Keratinocyte (primary cell): ENCODE measurements at regions not wholly inside any gene's neighbourhood (a gene's known extent, or its start where the extent isn't known, plus 50 kb on each side); places are given as distances from the start of the nearest gene placed in this dataset.

Experiments used
- DNase-seq: peaks from one replicate; pipeline ENCODE4 v3.0.0-alpha.2; 2011; ENCODE audit warnings: low read depth, missing footprints, low spot score
- FAIRE-seq: peaks from 2 replicates; lab custom pipeline; 2011; peaks lifted over from hg19 to GRCh38; lab: Jason Lieb, UNC
- H2AFZ ChIP-seq: 2 replicates; pipeline ENCODE4 v1.6.0; 2012; ENCODE audit warnings: low read length, control low read depth, inconsistent platforms; ENCODE audit not compliant: control insufficient read depth
- H3K27ac ChIP-seq: 2 replicates; pipeline ENCODE4 v1.5.1; 2011; ENCODE audit warnings: low read length; ENCODE audit not compliant: control insufficient read depth, insufficient read depth
- H3K27me3 ChIP-seq: 3 replicates; pipeline ENCODE4 v1.6.0; 2011; ENCODE audit warnings: low read length; ENCODE audit not compliant: control insufficient read depth, insufficient read depth; ENCODE audit errors: extremely low read depth
- H3K36me3 ChIP-seq, 2 experiments: 2 replicates in 1 of 2; 3 replicates in 1 of 2; pipeline ENCODE4 v1.5.1; 2011; ENCODE audit warnings: low read length in 2 of 2, mild to moderate bottlenecking in 1 of 2; ENCODE audit not compliant: control insufficient read depth in 2 of 2, insufficient read depth in 2 of 2; ENCODE audit errors: extremely low read depth in 1 of 2
- H3K4me1 ChIP-seq: 3 replicates; pipeline ENCODE4 v1.5.1; 2011; ENCODE audit warnings: low read length; ENCODE audit not compliant: control insufficient read depth, insufficient read depth; ENCODE audit errors: extremely low read depth
- H3K4me2 ChIP-seq: 3 replicates; pipeline ENCODE4 v1.6.0; 2011; ENCODE audit warnings: low read depth, low read length; ENCODE audit not compliant: control insufficient read depth, insufficient read depth; ENCODE audit errors: extremely low read depth
- H3K4me3 ChIP-seq, 3 experiments: fragments of 200-600 bp in 1 of 3; sonication (generic) in 1 of 3; 2 replicates in 2 of 3; 3 replicates in 1 of 3; pipeline ENCODE4 v1.5.1; 2011 to 2016; ENCODE audit warnings: low read length in 3 of 3, mild to moderate bottlenecking in 3 of 3, control low read depth in 2 of 3, inconsistent platforms in 1 of 3, low read depth in 1 of 3, mixed read lengths in 1 of 3, mixed run types in 1 of 3, moderate library complexity in 1 of 3; ENCODE audit not compliant: control insufficient read depth in 2 of 3, insufficient read depth in 2 of 3; ENCODE audit errors: extremely low read depth in 1 of 3
- H3K79me2 ChIP-seq: 2 replicates; pipeline ENCODE4 v1.6.0; 2012; ENCODE audit warnings: low read length; ENCODE audit not compliant: control insufficient read depth, insufficient read depth
- H3K9ac ChIP-seq: 3 replicates; pipeline ENCODE4 v1.6.0; 2011; ENCODE audit warnings: low read length; ENCODE audit not compliant: control insufficient read depth, insufficient read depth; ENCODE audit errors: extremely low read depth
- H3K9me1 ChIP-seq: 3 replicates; pipeline ENCODE4 v1.6.0; 2011; ENCODE audit warnings: low read length; ENCODE audit not compliant: control insufficient read depth, insufficient read depth; ENCODE audit errors: extremely low read depth
- H3K9me3 ChIP-seq: 2 replicates; pipeline ENCODE4 v1.5.1; 2012; ENCODE audit warnings: low read depth, low read length; ENCODE audit not compliant: control insufficient read depth
- H4K20me1 ChIP-seq: 3 replicates; pipeline ENCODE4 v1.6.0; 2011; ENCODE audit warnings: low read length; ENCODE audit not compliant: control insufficient read depth, insufficient read depth; ENCODE audit errors: extremely low read depth
- CTCF ChIP-seq, 3 experiments: IDR thresholded peaks in 1 of 3; conservative IDR thresholded peaks in 1 of 3; optimal IDR thresholded peaks in 1 of 3; 2 replicates in 2 of 3; 3 replicates in 1 of 3; pipeline versions ENCODE3 to v1.5.1; 2011; ENCODE audit warnings: low read length in 3 of 3, mild to moderate bottlenecking in 3 of 3, moderate library complexity in 2 of 3, control low read depth in 1 of 3, inconsistent platforms in 1 of 3; ENCODE audit not compliant: insufficient read depth in 2 of 3; ENCODE audit errors: extremely low read depth in 1 of 3
- EZH2 ChIP-seq: IDR thresholded peaks from one replicate; pipeline ENCODE4 v1.6.1; 2012; ENCODE audit warnings: inconsistent platforms, mild to moderate bottlenecking, low read length, moderate library complexity
- dilution Hi-C: fragments of 300-500 bp; cut with MboI; formaldehyde crosslinking; loops from one replicate; pipeline ENCODE4 v1.7.0; 2020; ENCODE audit warnings: low sequenced_read_pairs; ENCODE audit not compliant: extremely low pct_ligation_motif_present

- DNase-seq = no peak
- no peak for TF ChIP-seq EZH2
- no peak for TF ChIP-seq CTCF (optimal IDR thresholded peaks at IDR 0.05 in 1 of 3, IDR thresholded peaks at IDR 0.05 in 1 of 3, conservative IDR thresholded peaks at IDR 0.05 in 1 of 3; ENCODE audit: extremely low read depth in 1 of 3, insufficient read depth in 2 of 3, low read length in 3 of 3)
Measured at GRCh38 chr3:24043985-24044384, 98.9 kb downstream of the NR1D2 start.

GRCh38 chr3:24046214-24046613 lies 101.1 kb downstream of the NR1D2 start:
- no peaks in the 10 kb centered on the region for H3K9me1 ChIP-seq
- no peak overlapping the region for H3K4me3 ChIP-seq
- DNase-seq (no peak), FAIRE-seq (no peak)
- H3K4me1 ChIP-seq = peaks cover 18% of the 10 kb centered on the region
- H3K27me3 ChIP-seq = no peaks in the 10 kb centered on the region
- no peak overlapping the region for H3K4me2 ChIP-seq
- TF ChIP-seq CTCF (optimal IDR thresholded peaks at IDR 0.05 in 1 of 3, IDR thresholded peaks at IDR 0.05 in 1 of 3, conservative IDR thresholded peaks at IDR 0.05 in 1 of 3; ENCODE audit: extremely low read depth in 1 of 3, insufficient read depth in 2 of 3, low read length in 3 of 3) (no peak), EZH2 (no peak)
- dilution Hi-C loops = no loop called here
- H2AFZ ChIP-seq = no peak overlapping the region
- H3K9ac ChIP-seq = no peak overlapping the region
- H4K20me1 ChIP-seq = no peaks in the 10 kb centered on the region
- H3K27ac ChIP-seq = no peak overlapping the region
- no peaks in the 10 kb centered on the region for H3K36me3 ChIP-seq
- H3K9me3 ChIP-seq = no peaks in the 10 kb centered on the region
- H3K79me2 ChIP-seq = no peaks in the 10 kb centered on the region

More at GRCh38 chr3:24043985-24044384, 98.9 kb downstream of the NR1D2 start:
- H3K27me3 ChIP-seq = no peaks in the 10 kb centered on the region
- no peaks in the 10 kb centered on the region for H3K9me1 ChIP-seq
- peaks cover 17% of the 10 kb centered on the region for H3K4me1 ChIP-seq
- no peak overlapping the region for H3K4me3 ChIP-seq
- no peak overlapping the region for H2AFZ ChIP-seq
- H3K79me2 ChIP-seq = no peaks in the 10 kb centered on the region
- H3K27ac ChIP-seq = no peak overlapping the region
- H4K20me1 ChIP-seq = no peaks in the 10 kb centered on the region
- no peak for FAIRE-seq
- H3K36me3 ChIP-seq = no peaks in the 10 kb centered on the region
- H3K9me3 ChIP-seq = no peaks in the 10 kb centered on the region
- dilution Hi-C loops = no loop called here
- H3K4me2 ChIP-seq = no peak overlapping the region
- no peak overlapping the region for H3K9ac ChIP-seq
